PFSK-1 (cell line): ENCODE measurements at regions not wholly inside any gene's neighbourhood (a gene's known extent, or its start where the extent isn't known, plus 50 kb on each side); places are given as distances from the start of the nearest gene placed in this dataset.

Source experiments
- FOXP2 ChIP-seq: optimal IDR thresholded peaks from 2 replicates; pipeline ENCODE3; 2011; ENCODE audit warnings: borderline replicate concordance, control low read depth, inconsistent platforms; ENCODE audit not compliant: insufficient read depth; ENCODE audit errors: extremely low read length, extremely low read depth
- POLR2AphosphoS5 ChIP-seq: IDR thresholded peaks from 2 replicates; pipeline ENCODE4 v1.6.1; 2012; ENCODE audit warnings: low read depth, mild to moderate bottlenecking, control low read depth, low read length, moderate library complexity
- REST ChIP-seq, 2 experiments: IDR thresholded peaks; 2 replicates each; pipeline versions ENCODE4 v1.6.1 to v1.8.0; 2011 to 2012; ENCODE audit warnings: low read depth in 2 of 2, low read length in 2 of 2, control low read depth in 1 of 2, inconsistent platforms in 1 of 2, mild to moderate bottlenecking in 1 of 2, moderate library complexity in 1 of 2; ENCODE audit not compliant: insufficient read depth in 1 of 2
- SIN3A ChIP-seq: IDR thresholded peaks from 2 replicates; pipeline ENCODE4 v1.6.1; 2012; ENCODE audit warnings: mild to moderate bottlenecking, low read length, moderate library complexity, borderline replicate concordance; ENCODE audit not compliant: insufficient read depth
- TAF1 ChIP-seq: IDR thresholded peaks from 2 replicates; pipeline ENCODE4 v1.6.1; 2012; ENCODE audit warnings: low read length, control low read depth, borderline replicate concordance; ENCODE audit not compliant: insufficient read depth

GRCh38 chr2:188705191-188705590 is 269.0 kb upstream of the COL3A1 start:
- TF ChIP-seq TAF1 (no peak), POLR2AphosphoS5 (no peak), SIN3A (no peak), REST (IDR thresholded peaks at IDR 0.05; ENCODE audit: insufficient read depth in 1 of 2, low read depth in 2 of 2, low read length in 2 of 2) (no peak), FOXP2 (no peak)
